K562 (cell line): ENCODE measurements at regions not wholly inside any gene's neighbourhood (a gene's known extent, or its start where the extent isn't known, plus 50 kb on each side); places are given as distances from the start of the nearest gene placed in this dataset.

Experiments
- ATAC-seq: fragments of 200-7000 bp; cut with Tn5 transposase; 3 replicates; pipeline ENCODE4 v1.9.1; 2020; ENCODE audit warnings: moderate library complexity
- BruUV-seq: library from RNA; stranded (reverse); fragments of 400-500 nt; replicated peaks from 2 replicates; lab custom pipeline; 2021; lab: Mats Ljungman, UMichigan
- CTCF ChIA-PET: fragments of 300-600 bp; formaldehyde crosslinking; extraction: SDS; loops from one replicate; lab custom pipeline; 2021; ENCODE audit warnings: low intra/inter-chr PET ratio; lab: Yijun Ruan, JAX
- POLR2A ChIA-PET: fragments of 300-600, 350-650 bp; sonication (Branson Sonifier 250); formaldehyde crosslinking; extraction: SDS; loops from one replicate; lab custom pipeline; 2021; ENCODE audit warnings: antibody characterized with exemption, inconsistent platforms; lab: Yijun Ruan, JAX
- DNase-seq, 4 experiments: peaks; one replicate each; pipeline versions ENCODE4 v3.0.0 to v3.0.0-alpha.2; 2011 to 2018; ENCODE audit warnings: low spot score in 3 of 4, mixed read lengths in 3 of 4; ENCODE audit errors: extremely low read depth in 1 of 4
- FAIRE-seq: peaks from 2 replicates; lab custom pipeline; 2011; peaks lifted over from hg19 to GRCh38; lab: Jason Lieb, UNC
- H2AFZ ChIP-seq: 2 replicates; pipeline ENCODE4 v1.6.0; 2011; ENCODE audit warnings: low read depth, low read length, control low read depth, inconsistent platforms
- H3K27ac ChIP-seq: fragments of 200-600 bp; 3 replicates; pipeline ENCODE4 v1.8.0; 2011; ENCODE audit warnings: low read depth, mild to moderate bottlenecking, control low read depth, inconsistent platforms, low read length, moderate library complexity, mixed read lengths; ENCODE audit errors: extremely low read depth
- H3K27me3 ChIP-seq, 2 experiments: fragments of 300-600 bp in 1 of 2; 2 replicates in 1 of 2; 3 replicates in 1 of 2; pipeline versions ENCODE4 v1.6.0 to v1.8.0; 2011; ENCODE audit warnings: inconsistent platforms in 2 of 2, low read length in 2 of 2, mild to moderate bottlenecking in 1 of 2, mixed read lengths in 1 of 2, moderate library complexity in 1 of 2; ENCODE audit not compliant: control insufficient read depth in 2 of 2, insufficient read depth in 2 of 2
- H3K36me3 ChIP-seq: fragments of 300-600 bp; 3 replicates; pipeline ENCODE4 v1.8.0; 2011; ENCODE audit warnings: mild to moderate bottlenecking, low read length, inconsistent platforms; ENCODE audit not compliant: control insufficient read depth, insufficient read depth
- H3K4me1 ChIP-seq, 2 experiments: fragments of 200-600 bp in 1 of 2; replicated peaks in 1 of 2; 2 replicates in 1 of 2; 3 replicates in 1 of 2; pipeline versions ENCODE4 v1.5.1 to v1.8.0; 2011; ENCODE audit warnings: inconsistent platforms in 2 of 2, low read length in 2 of 2, mild to moderate bottlenecking in 1 of 2, mixed read lengths in 1 of 2, moderate library complexity in 1 of 2; ENCODE audit not compliant: control insufficient read depth in 2 of 2, insufficient read depth in 2 of 2
- H3K4me2 ChIP-seq: 2 replicates; pipeline ENCODE4 v1.6.1; 2011; ENCODE audit warnings: low read length, control low read depth, inconsistent platforms, mixed read lengths; ENCODE audit not compliant: insufficient read depth
- H3K4me3 ChIP-seq: fragments of 200-600 bp; sonication (generic), shearing (Covaris generic); 2 replicates; pipeline ENCODE4 v1.5.1; 2016; ENCODE audit warnings: control low read depth, inconsistent platforms
- H3K79me2 ChIP-seq: fragments of 200-600 bp; 3 replicates; pipeline ENCODE4 v1.8.0; 2011; ENCODE audit warnings: low read length, inconsistent platforms; ENCODE audit not compliant: control insufficient read depth, insufficient read depth
- H3K9ac ChIP-seq, 2 experiments: 2 replicates each; pipeline versions ENCODE4 v1.6.0 to v1.6.1; 2011; ENCODE audit warnings: low read depth in 2 of 2, low read length in 2 of 2, control low read depth in 1 of 2, inconsistent platforms in 1 of 2, mild to moderate bottlenecking in 1 of 2, mixed read lengths in 1 of 2; ENCODE audit not compliant: insufficient read depth in 1 of 2
- H3K9me1 ChIP-seq: one replicate; pipeline ENCODE4 v1.6.0; 2011; ENCODE audit warnings: inconsistent platforms, mild to moderate bottlenecking, low read length, moderate library complexity; ENCODE audit not compliant: control insufficient read depth, insufficient read depth
- H3K9me3 ChIP-seq: replicated peaks from 2 replicates; pipeline ENCODE4 v1.5.1; 2011; ENCODE audit warnings: low read depth, low read length, inconsistent platforms; ENCODE audit not compliant: control insufficient read depth, insufficient read depth
- H4K20me1 ChIP-seq: replicated peaks from 2 replicates; pipeline ENCODE4 v1.6.1; 2011; ENCODE audit warnings: low read length, inconsistent platforms, mixed read lengths; ENCODE audit not compliant: control insufficient read depth, insufficient read depth
- CEBPG ChIP-seq, 3 experiments: fragments of 200-800 bp in 1 of 3; sonication (Bioruptor generic) in 1 of 3; sonication (generic) in 1 of 3; formaldehyde crosslinking in 1 of 3; IDR thresholded peaks in 2 of 3; conservative IDR thresholded peaks in 1 of 3; 2 replicates each; pipeline versions ENCODE4 v1.6.1 to v1.8.0; 2016 to 2022; ENCODE audit warnings: missing compliant biosample characterization in 2 of 3, missing genetic modification characterization in 2 of 3, mild to moderate bottlenecking in 1 of 3, missing genetic modification reagents in 1 of 3
- GTF2E2 ChIP-seq: fragments of 200-800 bp; sonication (Bioruptor generic); IDR thresholded peaks from 2 replicates; pipeline ENCODE4 v1.6.1; 2016; ENCODE audit warnings: missing genetic modification characterization, missing compliant biosample characterization
- HOMEZ ChIP-seq: fragments of 250-450 bp; sonication (Bioruptor Pico); IDR thresholded peaks from 2 replicates; pipeline ENCODE4 v1.4.0; 2020; ENCODE audit warnings: mild to moderate bottlenecking, moderate library complexity
- MAFF ChIP-seq: IDR thresholded peaks from 2 replicates; pipeline ENCODE4 v1.6.1; 2012; ENCODE audit warnings: low read length, improper control_type of control experiment
- RCOR1 ChIP-seq, 2 experiments: IDR thresholded peaks; 2 replicates each; pipeline ENCODE4 v1.6.1; 2012; ENCODE audit warnings: low read depth in 2 of 2, low read length in 2 of 2, borderline replicate concordance in 1 of 2, improper control_type of control experiment in 1 of 2
- SRSF7 ChIP-seq: fragments of 200-400 bp; formaldehyde crosslinking; optimal IDR thresholded peaks from 2 replicates; pipeline ENCODE3; 2017; ENCODE audit warnings: mild to moderate bottlenecking, low read depth, low read length
- TBL1XR1 ChIP-seq, 2 experiments: IDR thresholded peaks; 2 replicates each; pipeline ENCODE4 v1.6.1; 2012; ENCODE audit warnings: improper control_type of control experiment in 2 of 2, low read length in 2 of 2, mild to moderate bottlenecking in 1 of 2
- TEAD1 ChIP-seq, 2 experiments: fragments of 450-650 bp in 1 of 2; sonication (generic) in 1 of 2; formaldehyde crosslinking; IDR thresholded peaks; 2 replicates each; pipeline versions ENCODE4 v1.4.0 to v1.8.0; 2020 to 2022; ENCODE audit warnings: mild to moderate bottlenecking in 2 of 2, missing genetic modification reagents in 1 of 2
- ZNF224 ChIP-seq: sonication (generic); formaldehyde crosslinking; IDR thresholded peaks from 2 replicates; pipeline ENCODE4 v1.8.0; 2022; ENCODE audit warnings: mild to moderate bottlenecking, missing genetic modification reagents
- ZNF239 ChIP-seq: fragments of 250-450 bp; sonication (Bioruptor Pico); IDR thresholded peaks from 2 replicates; pipeline ENCODE4 v1.4.0; 2020; ENCODE audit warnings: mild to moderate bottlenecking
- ZNF408 ChIP-seq: fragments of 250-450 bp; sonication (Bioruptor Pico); IDR thresholded peaks from 2 replicates; pipeline ENCODE4 v1.4.0; 2020; ENCODE audit warnings: low read depth, mild to moderate bottlenecking, moderate library complexity
- ZNF589 ChIP-seq: fragments of 200-800 bp; sonication (Bioruptor generic); IDR thresholded peaks from 2 replicates; pipeline ENCODE4 v1.6.1; 2016; ENCODE audit warnings: low read depth, missing genetic modification characterization, missing compliant biosample characterization
- WGBS: fragments of 100-300 bp; shearing (Covaris generic); methylation state at CpG from one replicate; pipeline ENCODE4 v1.1.6; 2016; ENCODE audit warnings: low coverage, mixed read lengths; ENCODE audit not compliant: insufficient coverage; ENCODE audit errors: missing lambda C conversion rate; 5-methylcytosine and 5-hydroxymethylcytosine counted together
- in situ Hi-C: fragments of 300-500 bp; cut with MboI; formaldehyde crosslinking; loops from 4 replicates; pipeline ENCODE4 v1.15.0; 2018; ENCODE audit warnings: inconsistent platforms, mixed read lengths
- intact Hi-C: fragments of 100-400 bp; cut with micrococcal nuclease; formaldehyde crosslinking; loops from 2 replicates; pipeline ENCODE4 v1.14.2; 2022
- TF ChIP-seq, protein P1 (sequence below): IDR thresholded peaks from 3 replicates; pipeline ENCODE4 v1.6.1; 2011; ENCODE audit warnings: borderline replicate concordance, mild to moderate bottlenecking; ENCODE audit not compliant: insufficient read length, insufficient read depth

DNA sequence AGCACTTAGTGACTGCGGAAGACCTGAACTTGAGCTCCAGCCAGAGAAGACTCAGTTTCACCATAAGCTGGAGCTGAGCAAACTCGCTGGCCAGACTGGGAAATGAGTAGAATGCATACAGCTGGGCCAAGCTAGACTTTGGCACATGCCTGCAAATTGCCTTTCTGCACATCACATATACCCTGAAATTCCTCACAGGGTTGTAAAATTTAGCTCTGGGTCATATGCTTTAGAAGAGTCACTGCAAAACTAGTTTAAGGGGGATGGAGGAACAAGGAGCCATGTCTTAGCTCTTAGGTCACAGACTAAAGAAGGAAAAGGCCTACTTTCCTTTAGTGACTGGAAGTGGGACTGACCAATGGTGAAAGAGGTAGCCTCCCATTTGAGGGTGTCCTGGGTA lies 67.6 kb downstream of the PPP1R3C start:
- no peaks in the 10 kb centered on the region for H3K79me2 ChIP-seq
- no peak for TF ChIP-seq CEBPG (CRISPR knock-in tag; IDR thresholded peaks at IDR 0.05)
- TF ChIP-seq CEBPG (tag; conservative IDR thresholded peaks at IDR 0.05 in 1 of 2, IDR thresholded peaks at IDR 0.05 in 1 of 2), result no peak
- TF ChIP-seq ZNF408 (CRISPR knock-in tag), result no peak
- no peak for TF ChIP-seq MAFF
- no peak for TF ChIP-seq TEAD1 (CRISPR knock-in tag; IDR thresholded peaks at IDR 0.05)
- no peak for TF ChIP-seq TBL1XR1 (IDR thresholded peaks at IDR 0.05; ENCODE audit: low read length in 2 of 2)
- TF ChIP-seq, protein P1, sequence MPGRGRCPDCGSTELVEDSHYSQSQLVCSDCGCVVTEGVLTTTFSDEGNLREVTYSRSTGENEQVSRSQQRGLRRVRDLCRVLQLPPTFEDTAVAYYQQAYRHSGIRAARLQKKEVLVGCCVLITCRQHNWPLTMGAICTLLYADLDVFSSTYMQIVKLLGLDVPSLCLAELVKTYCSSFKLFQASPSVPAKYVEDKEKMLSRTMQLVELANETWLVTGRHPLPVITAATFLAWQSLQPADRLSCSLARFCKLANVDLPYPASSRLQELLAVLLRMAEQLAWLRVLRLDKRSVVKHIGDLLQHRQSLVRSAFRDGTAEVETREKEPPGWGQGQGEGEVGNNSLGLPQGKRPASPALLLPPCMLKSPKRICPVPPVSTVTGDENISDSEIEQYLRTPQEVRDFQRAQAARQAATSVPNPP, result no peak
- no peak for TF ChIP-seq RCOR1 (IDR thresholded peaks at IDR 0.05; ENCODE audit: borderline replicate concordance in 1 of 2, low read depth in 2 of 2, low read length in 2 of 2)
- no peak for TF ChIP-seq GTF2E2 (tag)
- no peak for TF ChIP-seq HOMEZ (CRISPR knock-in tag)
- no peak for TF ChIP-seq ZNF224
- TF ChIP-seq SRSF7, result no peak
- TF ChIP-seq ZNF589 (CRISPR knock-in tag), result no peak
- no peak for TF ChIP-seq ZNF239 (CRISPR knock-in tag)
- TF ChIP-seq, all 486 proteins: peak for 0
- DNase-seq (no peak), FAIRE-seq (no peak), ATAC-seq (no peak; the same call in 2 of the 3 replicates)
- no peaks in the 10 kb centered on the region for H3K9me1 ChIP-seq
- H3K4me1 ChIP-seq, result peaks cover 0 to 16% of the 10 kb centered on the region in 2 experiments; a peak in 4 of 5 replicates
- H3K9ac ChIP-seq, result no peak overlapping the region; a peak in 1 of 4 replicates
- H2AFZ ChIP-seq, result no peak overlapping the region
- no peaks in the 10 kb centered on the region for H4K20me1 ChIP-seq
- no peaks in the 10 kb centered on the region; the same call in 1 of the 2 replicates for H3K9me3 ChIP-seq
- no TSS peak for BruUV-seq
- POLR2A ChIA-PET, result interaction anchor here (0.6 to 1.6 kb wide), 3 partner anchors 11 to 248 kb away, joined by 3 to 5 read pairs (median 4); no protein-coding TSS in a partner anchor
- H3K27ac ChIP-seq, result no peak overlapping the region
- no peaks in the 10 kb centered on the region for H3K36me3 ChIP-seq
- CTCF ChIA-PET, result no interaction called here
- 88% methylated on average over 2 of the region's 2 CpGs for WGBS
- H3K27me3 ChIP-seq, result no peaks in the 10 kb centered on the region
- H3K4me3 ChIP-seq, result no peak overlapping the region
- in situ Hi-C loops, result no loop called here
- intact Hi-C loops, result no loop called here
- no peak overlapping the region for H3K4me2 ChIP-seq
